Testis (tissue), 2 donors: ENCODE measurements at regions not wholly inside any gene's neighbourhood (a gene's known extent, or its start where the extent isn't known, plus 50 kb on each side); places are given as distances from the start of the nearest gene placed in this dataset.

ENCODE experiments used
- DNase-seq: peaks from one replicate; pipeline ENCODE4 v3.0.0-alpha.2; 2019
- H3K27ac ChIP-seq, 2 donors: fragments of 200-600 bp; sonication (generic); one replicate each; pipeline ENCODE4 v1.5.1; 2019
- H3K27me3 ChIP-seq: fragments of 200-600 bp; sonication (generic); one replicate; pipeline ENCODE4 v1.5.1; 2019
- H3K36me3 ChIP-seq: fragments of 200-600 bp; sonication (generic); one replicate; pipeline ENCODE4 v1.5.1; 2017; ENCODE audit warnings: low read depth; ENCODE audit errors: missing control alignments
- H3K4me1 ChIP-seq: fragments of 200-600 bp; sonication (generic); one replicate; pipeline ENCODE4 v1.5.1; 2019
- H3K4me3 ChIP-seq, 2 donors: fragments of 200-600 bp; sonication (generic); one replicate each; pipeline ENCODE4 v1.5.1; 2017 to 2019
- H3K9me3 ChIP-seq: fragments of 200-600 bp; sonication (generic); one replicate; pipeline ENCODE4 v1.5.1; 2017
- CTCF ChIP-seq, 3 experiments: fragments of 450-650 bp in 2 of 3; fragments of 200-600 bp in 1 of 3; sonication (generic) in 1 of 3; IDR thresholded peaks; one replicate each; pipeline ENCODE4 v1.5.1; 2016 to 2019; ENCODE audit warnings: antibody characterized with exemption in 3 of 3, mild to moderate bottlenecking in 2 of 3, moderate library complexity in 1 of 3
- POLR2A ChIP-seq: fragments of 450-650 bp; IDR thresholded peaks from one replicate; pipeline ENCODE4 v1.6.1; 2017; ENCODE audit warnings: antibody characterized with exemption, mild to moderate bottlenecking, moderate library complexity
- WGBS, 2 donors: methylation state at CpG; one replicate each; pipeline ENCODE4 v1.1.5; 2018; 5-methylcytosine and 5-hydroxymethylcytosine counted together
- intact Hi-C: fragments of 100-400 bp; cut with DNase I; formaldehyde crosslinking; loops from one replicate; pipeline ENCODE4 v1.15.1; 2023; ENCODE audit warnings: low total_unique reads

GRCh38 chr22:47571616-47572015 is 809.2 kb downstream of the TBC1D22A start:
- Histone ChIP-seq H3K27me3 (no peaks in the 10 kb centered on the region), H3K4me1 (no peaks in the 10 kb centered on the region), H3K9me3 (no peaks in the 10 kb centered on the region), H3K27ac (no peak overlapping the region), H3K36me3 (no peaks in the 10 kb centered on the region), H3K4me3 (no peak overlapping the region)
- no peak for DNase-seq
- WGBS, 2 donors: 91% methylated on average over 5 of the region's 5 CpGs; no CpG with 5 or more reads in 1 of the 2 donors
- intact Hi-C loops: no loop called here
- TF ChIP-seq CTCF (IDR thresholded peaks at IDR 0.05) (no peak), POLR2A (no peak)

GRCh38 chr22:47570851-47571250 is 808.4 kb downstream of the TBC1D22A start:
- 90 to 91% methylated on average over 5 of the region's 5 CpGs for WGBS, 2 donors
- Histone ChIP-seq H3K27me3 (no peaks in the 10 kb centered on the region), H3K9me3 (no peaks in the 10 kb centered on the region), H3K27ac (no peak overlapping the region), H3K4me3 (no peak overlapping the region), H3K36me3 (no peaks in the 10 kb centered on the region), H3K4me1 (no peaks in the 10 kb centered on the region)
- no peak for DNase-seq
- TF ChIP-seq CTCF (IDR thresholded peaks at IDR 0.05) (no peak), POLR2A (no peak)
- intact Hi-C loops: no loop called here

GRCh38 chr22:47570300-47570685 is 807.8 kb downstream of the TBC1D22A start:
- H3K4me3 ChIP-seq: no peak overlapping the region
- no peaks in the 10 kb centered on the region for H3K4me1 ChIP-seq
- no peak for TF ChIP-seq CTCF (IDR thresholded peaks at IDR 0.05)
- no peak for TF ChIP-seq POLR2A
- no peaks in the 10 kb centered on the region for H3K27me3 ChIP-seq
- no peak for DNase-seq
- 90 to 96% methylated on average over 14 of the region's 14 CpGs for WGBS, 2 donors
- H3K9me3 ChIP-seq: no peaks in the 10 kb centered on the region
- H3K36me3 ChIP-seq: no peaks in the 10 kb centered on the region
- intact Hi-C loops: no loop called here
- no peak overlapping the region for H3K27ac ChIP-seq

GRCh38 chr22:47569389-47570299 is 807.2 kb downstream of the TBC1D22A start:
- no peaks in the 10 kb centered on the region for H3K4me1 ChIP-seq
- WGBS, 2 donors: 88 to 94% methylated on average over 14 to 17 of the region's 17 CpGs
- H3K36me3 ChIP-seq: no peaks in the 10 kb centered on the region
- no peak overlapping the region for H3K4me3 ChIP-seq
- no peaks in the 10 kb centered on the region for H3K9me3 ChIP-seq
- H3K27me3 ChIP-seq: no peaks in the 10 kb centered on the region
- no peak for TF ChIP-seq CTCF (IDR thresholded peaks at IDR 0.05)
- no peak for TF ChIP-seq POLR2A
- no peak for DNase-seq
- intact Hi-C loops: no loop called here
- no peak overlapping the region for H3K27ac ChIP-seq

- no peak for DNase-seq
- Histone ChIP-seq H3K4me3 (no peak overlapping the region), H3K27ac (no peak overlapping the region), H3K4me1 (no peaks in the 10 kb centered on the region), H3K9me3 (no peaks in the 10 kb centered on the region), H3K36me3 (no peaks in the 10 kb centered on the region), H3K27me3 (no peaks in the 10 kb centered on the region)
- WGBS, 2 donors: 88 to 90% methylated on average over 8 of the region's 8 CpGs
- intact Hi-C loops: no loop called here
- TF ChIP-seq CTCF (IDR thresholded peaks at IDR 0.05) (no peak), POLR2A (no peak)
These were observed 806.2 kb downstream of the TBC1D22A start for GRCh38 chr22:47568700-47569099.
